Hematopoietic multipotent progenitor cell treated with erythropoietin and hydrocortisone succinate and interleukin-3 and kit ligand, for 15 days (in vitro differentiated cells): ENCODE measurements at regions not wholly inside any gene's neighbourhood (a gene's known extent, or its start where the extent isn't known, plus 50 kb on each side); places are given as distances from the start of the nearest gene placed in this dataset.

Source experiments
- DNase-seq: peaks from one replicate; pipeline ENCODE4 v3.0.0-alpha.2; 2015; ENCODE audit warnings: low spot score

DNA sequence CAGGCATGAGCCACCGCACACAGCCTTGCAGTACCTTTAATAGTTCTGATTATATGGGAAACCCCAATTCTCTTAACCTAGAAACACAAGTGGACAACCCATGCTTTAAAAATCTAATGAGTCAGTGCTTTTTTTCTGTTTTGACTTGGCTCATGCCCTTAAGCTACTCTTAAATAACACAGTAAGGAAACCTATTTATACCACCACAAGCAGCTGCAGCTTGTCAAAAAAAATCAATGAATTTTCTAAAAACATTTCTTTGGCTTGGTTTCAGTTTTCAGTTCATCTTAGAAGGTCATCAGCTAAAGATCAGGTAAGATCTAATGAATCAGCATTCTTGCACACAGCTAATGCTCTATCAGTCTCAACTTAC, 124.1 kb upstream of the DST start:
- no peak for DNase-seq

DNA sequence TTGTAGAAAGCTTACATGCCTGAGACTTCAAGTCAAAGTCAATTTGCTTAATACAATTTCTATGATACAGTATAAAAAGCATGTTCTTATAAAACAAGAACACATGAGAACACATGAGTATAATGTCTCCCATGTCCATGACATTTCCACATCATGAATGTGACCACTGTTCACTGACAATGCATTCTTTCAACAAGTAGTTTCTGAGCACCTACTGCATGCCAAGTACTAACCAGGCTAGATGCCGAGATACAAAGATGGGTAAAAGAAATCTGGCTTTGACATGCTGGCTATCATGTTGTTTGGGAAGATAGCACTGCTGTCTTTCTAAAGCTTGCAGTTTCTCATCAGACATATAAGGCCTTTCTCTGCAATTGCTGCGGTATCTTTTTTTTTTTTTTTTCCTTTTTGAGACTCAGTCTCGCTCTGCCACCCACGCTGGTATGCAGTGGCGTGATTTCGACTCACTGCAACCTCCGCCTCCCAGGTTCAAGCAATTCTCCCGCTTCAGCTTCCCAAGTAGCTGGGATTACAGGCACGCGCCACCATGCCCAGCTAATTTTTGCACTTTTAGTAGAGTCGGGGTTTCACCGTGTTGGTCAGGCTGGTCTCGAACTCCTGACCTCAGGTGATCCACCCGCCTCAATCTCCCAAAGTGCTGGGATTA, 123.6 kb upstream of the DST start:
- DNase-seq: no peak

DNA sequence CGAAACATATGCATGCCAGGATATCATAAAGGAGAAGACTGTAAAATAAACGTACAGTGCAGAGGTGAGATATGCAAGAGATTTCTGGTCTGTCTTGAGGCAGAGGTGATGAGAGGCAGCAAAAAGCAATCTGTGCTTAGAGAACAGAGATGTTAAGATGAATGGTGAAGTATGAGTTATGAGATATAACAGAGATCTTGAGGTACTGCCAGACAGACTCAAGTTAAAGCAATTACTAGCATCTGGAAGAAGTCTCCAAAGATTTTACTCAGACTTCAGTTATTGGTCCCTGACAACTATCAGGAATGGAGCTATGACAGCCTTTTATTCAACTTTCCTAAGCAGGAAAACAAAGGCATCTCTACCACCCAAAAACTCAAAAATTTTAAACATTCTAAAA, 122.8 kb upstream of the DST start:
- DNase-seq: no peak

DNA sequence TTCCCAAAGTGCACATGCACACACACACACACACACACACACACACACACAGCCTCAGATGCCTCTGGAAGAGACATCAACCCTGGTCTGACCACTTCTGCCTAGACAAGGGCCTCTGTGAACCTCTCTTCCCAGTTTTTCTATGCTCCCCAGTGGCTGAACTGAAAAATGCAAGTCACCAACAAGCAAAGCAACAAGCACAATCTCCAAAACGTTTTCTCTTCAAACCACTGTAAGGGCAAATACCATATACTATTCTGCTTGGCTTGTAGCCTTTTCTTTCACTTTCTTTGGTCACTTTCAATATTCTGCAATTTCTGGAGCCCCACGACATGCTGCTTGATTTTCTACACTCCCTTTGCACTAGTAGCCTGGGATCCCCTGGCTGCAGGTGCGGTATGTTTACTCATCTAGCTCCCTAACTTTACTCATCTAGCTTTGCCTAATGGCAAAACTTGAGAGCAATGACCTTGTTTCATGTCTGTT, 121.4 kb upstream of the DST start:
- no peak for DNase-seq

DNA sequence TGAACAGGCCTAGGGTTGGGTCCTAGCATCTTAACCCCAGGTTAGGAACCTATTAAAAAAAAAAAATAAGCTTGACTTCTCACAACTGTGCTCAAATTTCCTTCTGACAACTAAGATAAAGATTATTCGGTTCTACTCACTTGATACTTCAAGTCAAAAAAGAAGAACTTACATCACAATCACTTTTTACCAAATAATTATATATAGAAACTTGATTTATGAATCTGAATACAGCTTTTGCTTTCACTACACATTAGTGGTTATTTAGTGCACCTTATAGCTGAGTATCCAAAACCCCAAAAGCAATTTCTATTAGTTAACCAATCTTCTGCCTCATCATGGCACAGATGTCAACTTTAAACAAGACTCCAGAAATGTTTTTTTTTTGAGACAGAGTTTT, 119.0 kb upstream of the DST start:
- no peak for DNase-seq

DNA sequence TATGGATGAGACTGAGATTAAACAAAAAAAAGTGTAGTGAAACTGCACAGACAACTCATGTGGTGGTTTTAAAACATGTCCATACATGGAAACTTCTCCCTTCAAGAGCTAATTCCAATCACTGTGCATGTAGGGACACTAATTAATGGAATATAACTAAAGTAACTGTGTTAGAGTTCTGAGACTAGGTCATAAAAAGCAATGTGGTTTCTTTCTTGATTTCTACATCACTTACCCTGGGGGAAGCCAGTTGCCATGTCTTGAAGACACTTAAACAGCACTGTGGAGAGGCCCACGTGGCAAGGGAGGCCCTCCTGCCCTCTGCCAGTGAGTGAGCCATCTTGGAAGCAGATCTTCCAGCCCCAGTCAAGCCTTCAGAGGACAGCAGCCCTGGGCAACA, 118.2 kb upstream of the DST start:
- no peak for DNase-seq

DNA sequence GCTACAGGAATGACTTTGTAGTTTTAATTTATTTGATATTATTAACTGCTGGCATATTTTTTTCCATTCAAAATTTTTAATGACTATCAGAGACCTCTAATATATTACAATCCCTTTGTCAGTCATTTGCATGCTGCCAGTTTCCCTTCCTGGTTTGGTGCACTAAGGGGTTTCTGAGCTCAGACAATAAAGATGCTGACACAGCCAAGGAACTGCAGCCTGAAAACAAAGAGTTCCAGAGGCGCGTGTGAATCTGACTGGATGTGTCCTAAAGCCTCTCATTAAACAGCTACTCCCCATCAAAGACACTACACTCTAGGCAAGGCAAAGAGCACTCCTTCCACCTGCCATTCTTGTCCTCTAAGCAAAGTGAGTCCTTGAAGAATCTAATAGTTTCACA, 116.8 kb upstream of the DST start:
- no peak for DNase-seq

DNA sequence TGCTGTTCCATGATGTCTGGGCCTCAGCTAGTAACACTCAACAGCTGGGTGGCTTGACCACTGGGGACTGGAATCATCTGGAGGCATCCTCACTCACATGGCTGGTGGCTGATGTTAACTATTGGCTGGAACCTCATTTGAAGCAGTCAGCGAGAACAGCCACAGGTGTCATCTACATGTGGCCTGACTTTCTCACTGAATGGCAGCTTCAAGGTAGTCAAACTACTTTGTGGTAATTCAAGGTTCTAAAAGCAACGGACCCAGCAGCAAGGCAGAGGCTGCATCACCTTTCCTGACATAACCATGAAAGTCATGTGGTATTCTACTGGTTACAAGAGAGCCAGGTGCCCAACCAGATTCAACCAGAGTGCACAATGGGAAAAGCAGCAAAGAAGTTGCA, 115.9 kb upstream of the DST start:
- no peak for DNase-seq

DNA sequence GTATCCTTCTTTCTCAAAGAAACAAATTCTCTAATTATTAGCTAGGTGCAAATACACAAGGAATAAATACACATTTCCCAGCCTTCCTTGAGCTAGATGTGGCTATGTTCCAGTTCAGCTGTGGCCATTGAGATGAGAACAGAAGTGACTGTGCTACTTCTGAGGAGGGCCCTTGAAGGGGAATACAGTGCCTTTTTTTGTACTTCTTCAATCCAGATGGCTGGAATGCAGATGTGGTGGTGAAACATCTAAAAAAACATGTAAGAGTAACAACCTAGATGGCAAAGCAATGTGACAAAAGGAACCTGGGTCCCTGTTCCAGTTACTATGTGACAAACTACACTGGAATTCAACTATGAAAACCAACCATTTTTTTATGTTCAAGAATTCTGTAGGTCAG, 115.4 kb upstream of the DST start:
- no peak for DNase-seq

DNA sequence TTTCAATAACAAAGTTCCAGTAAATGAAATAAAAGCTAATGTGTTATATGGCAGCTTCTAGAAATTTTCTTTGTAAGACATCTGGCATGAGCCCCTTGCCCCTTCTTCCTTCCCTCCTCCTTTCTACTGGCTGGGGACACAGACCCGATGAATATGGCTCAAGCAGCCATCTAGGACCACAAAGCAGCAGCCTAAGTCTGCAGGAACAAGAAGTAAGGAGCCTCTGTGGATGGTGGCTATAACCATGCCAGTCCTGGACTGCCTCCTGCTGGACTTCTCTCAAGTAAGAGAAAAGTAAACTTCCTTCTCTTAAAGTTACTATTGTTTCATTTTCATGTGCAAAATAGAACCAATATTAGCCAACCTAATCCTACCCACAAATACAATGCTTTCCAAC, 114.9 kb upstream of the DST start:
- DNase-seq: no peak

DNA sequence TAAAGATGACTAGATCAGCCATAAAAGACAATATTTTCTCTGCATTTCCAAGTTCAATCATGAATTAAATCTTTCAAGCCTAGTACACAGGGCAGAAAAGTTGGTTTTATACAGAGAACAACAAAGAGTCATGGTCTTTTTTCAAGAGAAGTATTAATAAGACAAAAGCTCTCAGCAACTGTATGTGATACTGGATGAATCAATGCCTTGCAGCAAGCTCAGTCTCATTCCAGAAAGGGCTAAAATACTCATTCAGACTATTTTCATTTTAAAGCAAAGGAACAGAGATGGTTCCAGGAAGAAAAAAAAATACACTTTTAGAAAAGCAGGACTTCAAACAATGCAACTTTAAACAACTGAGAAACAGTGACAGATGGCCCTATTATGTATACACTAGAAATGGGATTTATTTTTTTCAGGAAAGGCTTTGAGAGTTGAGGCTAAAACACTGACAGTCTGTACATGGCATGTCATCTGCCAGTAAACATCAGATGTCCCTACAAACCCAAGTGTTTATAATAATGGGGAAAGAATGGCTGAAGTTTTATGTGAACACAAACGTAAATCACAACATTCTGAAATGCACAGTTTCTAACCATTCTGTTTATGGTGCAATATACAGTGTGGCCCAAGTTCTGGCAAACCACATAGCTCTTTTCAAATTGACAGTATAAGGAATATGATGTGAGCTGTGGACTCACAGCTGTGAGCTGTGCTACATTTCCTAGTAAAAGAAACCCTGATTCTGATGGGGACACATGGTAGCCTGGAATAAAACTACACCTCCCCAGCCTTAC, 114.3 kb upstream of the DST start:
- no peak for DNase-seq

DNA sequence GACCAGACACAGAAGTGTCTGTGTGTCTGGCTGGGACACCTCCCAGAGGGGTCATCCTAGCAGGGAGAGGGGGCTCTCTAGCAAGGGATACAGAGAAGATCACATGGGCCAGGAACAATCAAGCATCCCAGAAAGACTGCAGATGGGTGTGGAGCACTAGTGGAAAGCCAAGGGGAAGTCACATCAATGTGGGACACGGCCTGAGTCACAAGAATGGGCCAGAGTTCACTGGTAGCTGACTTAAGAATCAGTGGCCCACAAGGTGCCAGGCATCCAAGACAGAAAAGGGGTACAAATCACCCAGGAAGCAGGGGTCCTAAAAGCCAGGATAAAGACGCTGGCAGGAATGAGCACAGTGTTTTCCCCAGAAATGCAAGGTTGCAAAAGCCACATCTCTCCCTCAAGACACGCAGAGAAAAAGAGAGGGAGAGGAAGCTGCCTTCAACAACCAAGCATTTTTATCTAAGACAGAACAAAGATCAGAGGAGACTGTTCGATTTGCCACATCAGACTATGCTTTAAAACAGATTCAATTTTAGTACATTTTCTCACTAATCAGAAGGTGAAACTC, 113.6 kb upstream of the DST start:
- no peak for DNase-seq

DNA sequence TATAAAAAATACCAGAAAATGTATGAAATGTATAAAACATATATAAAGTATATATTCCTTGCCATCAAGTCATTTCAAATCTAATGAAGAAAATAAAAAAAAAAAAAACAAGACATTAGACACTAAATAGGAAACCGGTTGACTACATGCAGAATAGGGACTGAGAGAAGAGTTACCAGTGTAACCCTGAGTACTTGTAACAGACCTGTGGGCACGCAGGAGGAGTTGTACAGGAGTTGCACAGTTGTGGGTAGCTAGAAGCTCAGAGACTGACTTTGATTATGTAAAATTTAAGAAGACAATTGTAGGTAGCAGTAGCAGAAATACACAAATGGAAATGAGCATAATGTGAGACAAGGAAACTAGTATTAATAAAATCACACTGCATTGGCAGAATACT, 112.4 kb upstream of the DST start:
- DNase-seq: no peak

DNA sequence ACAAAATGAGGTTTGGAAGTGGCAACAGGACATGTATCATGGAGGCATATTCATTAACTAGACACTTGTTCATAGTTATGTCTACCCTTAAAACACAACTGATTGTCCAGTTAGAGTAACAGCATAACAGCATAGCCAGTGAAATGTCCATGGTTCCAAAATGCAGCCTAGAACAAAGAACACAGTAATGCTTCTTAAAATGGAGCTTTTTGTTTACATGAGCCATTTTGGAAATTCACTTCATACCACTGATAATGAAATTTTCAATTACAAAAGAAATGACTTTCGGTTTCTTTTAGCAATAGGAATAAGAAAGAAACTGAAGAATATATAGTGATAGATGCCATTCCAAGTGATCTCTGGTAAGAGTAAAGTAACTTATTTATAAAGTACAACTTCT, 111.1 kb upstream of the DST start:
- DNase-seq: no peak

DNA sequence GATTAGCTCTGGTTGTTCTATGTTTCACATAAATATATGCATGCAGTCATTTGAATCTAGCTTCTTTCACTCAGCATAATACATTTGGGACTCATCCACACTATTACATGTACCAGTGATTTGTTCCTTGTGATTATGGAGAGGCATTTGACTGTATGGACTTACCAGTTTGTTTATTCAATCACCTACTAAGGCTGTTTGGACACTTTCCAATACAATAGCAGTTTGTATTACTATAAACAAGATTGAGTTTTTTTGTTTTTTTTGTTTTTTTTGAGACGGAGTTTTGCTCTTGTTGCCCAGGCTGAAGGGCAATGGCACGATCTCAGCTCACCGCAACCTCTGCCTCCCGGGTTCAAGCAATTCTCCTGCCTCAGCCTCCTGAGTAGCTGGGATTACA, 109.8 kb upstream of the DST start:
- no peak for DNase-seq

DNA sequence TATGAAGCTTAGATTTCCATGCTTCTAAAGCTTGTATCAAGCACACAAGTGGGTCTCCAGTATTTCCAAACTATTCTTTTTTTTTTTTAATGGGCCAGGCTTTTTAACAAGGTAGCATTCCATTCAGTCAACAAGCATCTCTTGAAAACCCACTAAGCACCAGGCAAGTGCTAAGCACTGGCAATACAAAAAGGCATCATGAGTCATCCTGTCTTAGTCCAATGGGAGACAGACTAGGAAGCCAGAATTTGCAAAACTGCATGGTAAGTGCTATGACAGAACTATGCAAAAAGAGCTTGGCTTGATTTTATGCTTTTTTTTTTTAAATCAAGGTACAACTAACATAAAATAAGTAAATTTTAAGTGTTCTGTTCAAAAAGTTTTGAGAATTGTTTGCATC, 109.3 kb upstream of the DST start:
- no peak for DNase-seq

DNA sequence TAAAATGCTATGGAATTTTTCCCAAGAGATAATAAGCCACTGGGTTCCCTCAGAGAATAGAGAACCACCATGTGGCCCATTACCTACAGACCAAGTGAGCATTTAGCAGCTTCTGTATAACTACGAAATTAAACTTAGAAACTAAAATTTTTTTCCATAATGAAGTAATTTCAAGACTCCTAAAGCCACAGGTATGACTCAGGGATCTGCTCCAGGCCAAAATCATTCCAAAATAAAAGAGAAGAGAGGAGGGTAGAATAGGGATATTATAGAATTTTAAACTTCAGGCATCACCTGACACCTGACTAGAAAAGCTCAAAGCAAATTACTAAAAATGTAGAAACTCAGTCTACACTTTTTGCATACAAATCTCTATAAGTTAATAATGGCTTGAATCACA, 108.9 kb upstream of the DST start:
- DNase-seq: no peak

DNA sequence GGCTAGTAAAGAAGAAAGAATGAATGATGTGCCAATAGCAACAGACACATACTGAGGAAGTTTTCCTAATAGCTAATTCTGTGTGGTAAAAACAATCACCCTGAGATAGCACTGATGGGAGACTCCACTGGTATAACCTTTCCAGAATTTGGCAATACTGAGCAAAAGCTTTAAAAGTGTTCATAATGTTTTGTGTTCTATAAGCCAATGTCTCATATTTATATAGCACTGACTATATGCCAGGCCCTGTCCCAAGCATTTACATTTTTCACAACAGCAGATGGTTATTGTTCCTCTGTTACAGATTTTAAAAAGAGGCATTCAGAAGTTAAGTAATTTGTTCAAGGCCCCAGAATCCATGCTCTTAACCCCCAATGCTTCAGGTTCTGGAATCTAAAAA, 108.0 kb upstream of the DST start:
- no peak for DNase-seq

DNA sequence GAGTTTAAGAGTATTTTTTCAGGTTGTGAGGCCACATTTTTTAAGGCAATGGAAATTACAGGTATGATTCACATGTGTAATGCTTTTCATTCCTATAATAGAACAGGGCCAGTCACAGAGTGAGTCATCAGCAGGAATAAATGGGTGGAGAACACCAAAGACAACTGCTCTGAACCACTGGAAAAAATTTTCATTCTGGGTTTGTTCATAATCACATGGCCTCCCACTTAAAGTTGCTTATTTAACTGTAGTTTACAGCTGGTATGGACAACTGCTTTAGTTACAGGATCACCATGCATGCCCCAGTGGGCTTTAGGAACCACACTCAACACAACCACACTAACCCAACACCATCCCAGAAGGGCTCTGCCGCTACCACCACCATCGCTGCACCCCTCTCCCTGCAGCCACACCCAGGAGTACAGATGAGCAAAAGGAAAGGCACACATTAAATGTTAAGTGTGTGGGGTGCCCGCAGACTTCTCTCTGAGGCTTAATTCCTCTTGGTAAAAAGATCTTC, 107.0 kb upstream of the DST start:
- DNase-seq: no peak

DNA sequence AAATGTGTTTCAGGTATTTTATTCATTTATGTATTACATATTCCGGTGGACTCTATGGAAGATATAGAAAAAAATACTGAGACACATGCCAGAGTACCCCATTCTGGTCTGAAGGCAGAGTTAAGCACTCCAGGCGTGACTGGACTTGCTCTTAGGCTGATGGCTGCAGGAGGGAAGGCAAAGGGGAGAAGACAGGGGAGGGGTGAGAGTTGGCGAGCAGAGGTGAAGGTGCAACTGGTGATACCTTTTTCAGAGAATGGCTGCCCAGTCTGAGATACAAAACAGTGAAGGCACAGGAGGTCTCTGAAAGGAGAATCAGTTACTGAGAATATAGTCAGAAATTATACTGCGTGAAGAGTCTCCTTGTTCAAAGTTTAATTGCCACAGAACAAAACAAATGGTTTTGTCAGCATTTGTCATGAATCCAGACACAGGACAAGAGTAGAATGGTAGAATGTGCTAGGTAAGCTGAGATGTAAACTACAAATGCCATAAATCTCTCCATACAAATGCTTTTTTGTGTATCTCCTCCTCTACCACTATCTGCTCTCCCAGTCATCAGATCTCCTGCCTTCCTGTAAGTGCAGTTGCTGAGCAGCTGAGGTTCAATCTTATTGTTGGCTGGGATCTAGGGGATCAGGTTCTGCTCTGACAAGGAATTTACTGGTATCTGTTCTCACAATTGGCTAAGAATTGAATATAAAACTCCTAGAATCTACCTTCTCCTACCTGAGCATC, 104.2 kb upstream of the DST start:
- DNase-seq: no peak

DNA sequence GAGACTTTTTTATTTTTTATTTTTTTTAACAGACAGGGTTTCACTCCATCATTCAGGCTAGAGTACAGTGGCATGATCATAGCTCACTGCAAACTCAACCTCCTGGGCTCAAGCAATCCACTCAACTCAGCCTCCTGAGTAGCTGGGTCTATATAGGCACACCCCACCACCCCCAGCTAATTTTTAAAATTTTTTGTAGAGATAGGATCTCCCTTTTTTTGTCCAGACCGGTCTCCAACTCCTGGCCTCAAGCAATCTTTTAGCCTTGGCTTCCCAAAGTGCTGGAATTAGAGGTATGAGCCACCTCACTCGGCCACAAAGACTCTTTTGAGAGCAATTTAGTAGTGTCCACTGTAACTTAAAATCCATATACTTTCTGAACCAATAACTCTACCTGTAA, 103.3 kb upstream of the DST start:
- DNase-seq: no peak

DNA sequence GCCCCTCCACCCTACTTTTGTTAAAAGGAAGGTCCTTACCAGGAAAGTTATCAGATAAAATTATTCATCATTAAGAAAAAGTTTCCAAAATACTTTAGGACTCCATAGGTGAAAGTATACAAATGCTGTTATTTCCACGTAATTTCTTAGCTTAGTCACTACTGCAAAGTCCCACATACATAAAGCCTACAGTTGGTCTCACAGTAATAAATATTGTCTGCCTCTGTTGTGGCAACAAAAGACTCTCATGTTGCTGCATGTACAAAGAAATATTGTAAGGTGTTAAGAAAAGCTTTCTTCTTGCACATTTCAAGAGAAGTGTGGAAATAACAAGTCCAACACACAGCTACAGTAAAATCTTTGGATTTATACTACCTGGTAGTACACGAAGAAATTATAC, 102.4 kb upstream of the DST start:
- DNase-seq: no peak

DNA sequence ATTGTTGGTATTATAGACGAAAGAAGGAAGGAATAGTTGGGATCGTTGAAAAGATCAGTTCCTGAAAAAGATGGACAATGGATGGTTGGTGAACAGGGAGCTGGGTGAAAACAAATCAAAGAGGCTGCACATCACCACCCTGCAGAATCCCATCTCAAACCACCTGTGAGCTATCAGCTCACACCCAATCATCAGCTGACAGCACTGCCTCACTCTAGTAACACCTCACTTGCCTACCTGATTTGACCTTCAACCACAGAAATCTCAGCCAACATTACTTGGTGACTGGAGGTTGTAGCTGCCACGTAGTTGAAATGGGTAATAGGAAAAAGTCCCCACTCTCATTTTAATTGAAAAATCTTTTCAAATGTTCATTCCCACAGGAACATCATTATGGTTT, 101.8 kb upstream of the DST start:
- DNase-seq: no peak
